ENCODE measurements at regions not wholly inside any gene's neighbourhood (a gene's known extent, or its start where the extent isn't known, plus 50 kb on each side); places are given as distances from the start of the nearest gene placed in this dataset.

DNA sequence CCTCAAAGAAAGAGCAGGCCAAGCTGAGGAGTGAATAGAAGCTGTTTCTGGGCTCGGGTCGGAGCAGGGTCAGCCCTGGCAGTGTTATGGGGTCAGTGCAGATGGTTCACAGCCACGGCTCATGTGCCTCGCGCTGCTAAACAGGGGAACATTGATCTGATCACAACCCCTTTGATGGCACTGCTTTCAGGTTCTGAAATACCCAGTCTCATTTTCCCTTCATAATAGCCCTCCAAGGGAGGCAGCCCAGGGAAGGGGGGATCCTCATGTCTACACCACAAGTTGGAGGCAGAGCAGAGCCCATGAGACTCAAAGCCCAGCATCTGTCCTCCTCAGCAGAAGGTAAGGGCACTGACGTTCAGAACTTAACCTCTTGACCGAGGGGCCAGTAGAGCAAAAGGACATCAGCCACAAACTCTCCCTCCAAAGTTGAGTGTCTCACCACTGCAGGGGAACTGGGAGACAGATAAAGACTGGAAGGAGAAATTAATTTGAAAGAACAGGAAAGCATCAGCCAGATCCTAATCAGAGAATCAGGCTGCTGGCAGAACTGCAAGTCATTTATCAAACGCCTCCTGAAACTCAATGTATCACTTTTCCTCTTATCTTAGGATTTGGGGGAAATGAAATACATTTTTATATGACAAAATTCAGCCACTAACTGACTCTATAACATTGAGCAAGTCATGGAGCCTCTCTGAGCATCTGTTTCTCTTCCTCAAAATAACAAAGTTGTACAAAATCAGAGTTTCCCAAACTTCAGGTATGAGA, 110.6 kb downstream of the SH3TC2 start:
- no peak for TF ChIP-seq SUZ12 (IDR thresholded peaks at IDR 0.05; ENCODE audit: extremely low read depth, insufficient read depth, insufficient read length)
- no peak for TF ChIP-seq YY1 (IDR thresholded peaks at IDR 0.05; ENCODE audit: insufficient read depth, insufficient read length)
- no peak for TF ChIP-seq ZNF274 (IDR thresholded peaks at IDR 0.05; ENCODE audit: low read depth, low read length)

Measured in NT2/D1 (cell line).